Activated CD8-positive, alpha-beta T cell treated with anti-CD3 and anti-CD28 coated beads for 36 hours (primary cell): ENCODE measurements at regions not wholly inside any gene's neighbourhood (a gene's known extent, or its start where the extent isn't known, plus 50 kb on each side); places are given as distances from the start of the nearest gene placed in this dataset.

Source experiments
- ATAC-seq: fragments of 200-7000 bp; cut with Tn5 transposase; one replicate; pipeline ENCODE4 v1.10.0; 2021; ENCODE audit warnings: mild to moderate bottlenecking, moderate library complexity
- CTCF ChIA-PET: fragments of 350-600 bp; sonication (Branson Sonifier 250); formaldehyde crosslinking; loops from one replicate; lab custom pipeline; 2021; ENCODE audit warnings: antibody characterized with exemption; lab: Charles Lee
- POLR2A ChIA-PET: fragments of 350-600 bp; sonication (Branson Sonifier 250); formaldehyde crosslinking; loops from one replicate; lab custom pipeline; 2021; ENCODE audit warnings: antibody characterized with exemption; lab: Charles Lee
- DNase-seq: peaks from one replicate; pipeline ENCODE4 v3.0.0-alpha.2; 2020
- H3K27ac Mint-ChIP-seq: one replicate; pipeline ENCODE4 v1.8.0; 2021; ENCODE audit warnings: mild to moderate bottlenecking, mixed read lengths
- H3K27me3 Mint-ChIP-seq: one replicate; pipeline ENCODE4 v1.8.0; 2021; ENCODE audit warnings: mixed read lengths
- H3K36me3 Mint-ChIP-seq: one replicate; pipeline ENCODE4 v1.8.0; 2021; ENCODE audit warnings: low read depth, mixed read lengths
- H3K4me1 Mint-ChIP-seq: one replicate; pipeline ENCODE4 v1.8.0; 2021; ENCODE audit warnings: low read depth, mixed read lengths
- H3K4me3 Mint-ChIP-seq: one replicate; pipeline ENCODE4 v1.8.0; 2021; ENCODE audit warnings: mild to moderate bottlenecking, moderate library complexity, mixed read lengths
- H3K9me3 Mint-ChIP-seq: one replicate; pipeline ENCODE4 v1.8.0; 2021; ENCODE audit warnings: mixed read lengths
- CTCF ChIP-seq: fragments of 200-600 bp; IDR thresholded peaks from one replicate; pipeline ENCODE4 v1.8.0; 2022; ENCODE audit warnings: antibody characterized with exemption, mild to moderate bottlenecking
- intact Hi-C: fragments of 100-400 bp; cut with micrococcal nuclease; formaldehyde crosslinking; loops from one replicate; pipeline ENCODE4 v1.10.0; 2022

DNA sequence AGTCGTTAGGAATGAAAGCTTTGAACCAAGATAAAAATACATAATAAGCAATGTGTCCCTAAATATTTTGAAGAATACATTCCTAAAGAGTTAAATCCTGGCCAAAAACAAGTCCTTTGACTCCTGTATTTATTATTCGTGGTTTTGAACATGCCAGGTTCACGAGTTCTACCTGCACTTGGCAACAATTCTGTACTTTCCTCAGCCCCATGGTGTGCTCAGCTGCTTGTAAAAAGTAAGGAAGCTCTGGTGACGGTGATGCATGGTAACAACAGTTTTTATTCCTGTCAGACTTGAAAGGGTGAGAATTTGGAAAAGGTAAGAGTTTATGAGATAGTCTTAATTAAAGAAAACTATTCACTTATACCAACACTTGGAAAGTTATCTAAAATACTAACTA, 95.0 kb upstream of the KLF12 start:
- no peak for TF ChIP-seq CTCF
- ChIA-PET CTCF (interaction anchor here (3.8 kb wide), 1 partner anchor 58 kb away, joined by 23 read pairs; no protein-coding TSS in a partner anchor), POLR2A (interaction anchor here (0.7 to 2.0 kb wide), 2 partner anchors 15 to 60 kb away, joined by 3 to 5 read pairs; no protein-coding TSS in a partner anchor)
- Mint-ChIP-seq H3K36me3 (peaks cover 12% of the 10 kb centered on the region), H3K27me3 (no peaks in the 10 kb centered on the region), H3K27ac (no peak overlapping the region), H3K4me1 (peaks cover 36% of the 10 kb centered on the region), H3K9me3 (peaks cover 13% of the 10 kb centered on the region), H3K4me3 (no peak overlapping the region)
- intact Hi-C loops: no loop called here
- no peak for DNase-seq
- ATAC-seq: no peak

DNA sequence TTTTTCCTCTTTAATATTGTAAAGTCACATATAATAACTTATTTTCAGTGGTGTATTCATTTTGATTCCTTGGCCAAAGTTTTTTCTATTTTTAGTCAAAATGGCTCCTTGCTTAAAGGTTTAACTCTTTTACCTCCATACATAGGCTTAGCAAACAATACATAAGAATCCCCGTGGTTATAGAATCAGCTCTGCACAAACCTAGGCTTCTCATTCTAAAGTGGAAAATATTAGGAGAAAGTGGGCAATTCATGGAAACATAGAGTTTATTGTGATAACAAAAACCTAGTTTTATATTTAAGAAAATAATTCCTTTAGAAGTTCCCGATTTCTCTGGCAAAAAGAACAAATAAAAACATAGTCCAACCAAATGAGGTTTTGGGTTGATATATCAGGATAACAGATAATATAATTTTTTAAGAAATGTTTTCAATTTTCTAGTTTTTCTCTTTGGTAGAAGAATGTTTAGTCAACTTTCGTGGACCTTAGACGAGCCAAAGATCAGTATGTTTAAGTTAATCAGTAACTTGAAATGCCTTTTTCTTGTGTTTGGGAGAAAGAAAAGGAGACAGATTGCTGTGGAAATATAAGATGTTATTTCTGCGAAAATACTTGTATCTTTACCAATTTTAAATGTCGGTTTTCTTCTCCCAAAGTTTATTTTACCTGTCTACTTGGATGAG, 93.4 kb upstream of the KLF12 start:
- POLR2A ChIA-PET: no interaction called here
- Mint-ChIP-seq H3K4me1 (peaks cover 27% of the 10 kb centered on the region), H3K36me3 (peaks cover 12% of the 10 kb centered on the region), H3K27me3 (no peaks in the 10 kb centered on the region), H3K9me3 (peaks cover 13% of the 10 kb centered on the region), H3K27ac (no peak overlapping the region), H3K4me3 (no peak overlapping the region)
- intact Hi-C loops: no loop called here
- no peak for TF ChIP-seq CTCF
- ATAC-seq (no peak), DNase-seq (no peak)
- CTCF ChIA-PET: interaction anchor here (3.8 kb wide), 1 partner anchor 59 kb away, joined by 23 read pairs; no protein-coding TSS in a partner anchor

- no peak overlapping the region for H3K27ac Mint-ChIP-seq
- no peak for DNase-seq
- intact Hi-C loops: no loop called here
- H3K27me3 Mint-ChIP-seq: no peaks in the 10 kb centered on the region
- no peak for ATAC-seq
- ChIA-PET CTCF (no interaction called here), POLR2A (no interaction called here)
- TF ChIP-seq CTCF: no peak
- H3K4me1 Mint-ChIP-seq: peaks cover 22% of the 10 kb centered on the region
- no peak overlapping the region for H3K4me3 Mint-ChIP-seq
- peaks cover 13% of the 10 kb centered on the region for H3K9me3 Mint-ChIP-seq
- peaks cover 12% of the 10 kb centered on the region for H3K36me3 Mint-ChIP-seq
These were observed 92.7 kb upstream of the KLF12 start for GRCh38 chr13:74226791-74227475.

GRCh38 chr13:74221752-74222151, 87.5 kb upstream of the KLF12 start:
- H3K9me3 Mint-ChIP-seq: no peaks in the 10 kb centered on the region
- POLR2A ChIA-PET: no interaction called here
- no peak for DNase-seq
- H3K27me3 Mint-ChIP-seq: no peaks in the 10 kb centered on the region
- TF ChIP-seq CTCF: no peak
- no peak for ATAC-seq
- peaks cover 4% of the 10 kb centered on the region for H3K4me1 Mint-ChIP-seq
- CTCF ChIA-PET: interaction anchor here (0.8 kb wide), 1 partner anchor 31 kb away, joined by 3 read pairs; no protein-coding TSS in a partner anchor
- H3K27ac Mint-ChIP-seq: no peak overlapping the region
- no peaks in the 10 kb centered on the region for H3K36me3 Mint-ChIP-seq
- no peak overlapping the region for H3K4me3 Mint-ChIP-seq
- intact Hi-C loops: no loop called here

- ChIA-PET CTCF (interaction anchor here (1.4 kb wide), 1 partner anchor 65 kb away, joined by 3 read pairs; no protein-coding TSS in a partner anchor), POLR2A (no interaction called here)
- intact Hi-C loops: no loop called here
- no peaks in the 10 kb centered on the region for H3K27me3 Mint-ChIP-seq
- H3K27ac Mint-ChIP-seq: no peak overlapping the region
- no peak overlapping the region for H3K4me3 Mint-ChIP-seq
- DNase-seq (no peak), ATAC-seq (no peak)
- peaks cover 4% of the 10 kb centered on the region for H3K4me1 Mint-ChIP-seq
- no peak for TF ChIP-seq CTCF
- no peaks in the 10 kb centered on the region for H3K9me3 Mint-ChIP-seq
- no peaks in the 10 kb centered on the region for H3K36me3 Mint-ChIP-seq
These were observed 85.4 kb upstream of the KLF12 start for GRCh38 chr13:74219566-74219965.
